GM21576 (cell line): ENCODE measurements at regions not wholly inside any gene's neighbourhood (a gene's known extent, or its start where the extent isn't known, plus 50 kb on each side); places are given as distances from the start of the nearest gene placed in this dataset.

Source experiments
- ATAC-seq: cut with Tn5 transposase; IDR thresholded peaks from one replicate; pipeline ENCODE4 v1.9.1; 2021; ENCODE audit warnings: mild to moderate bottlenecking, moderate library complexity; ENCODE audit not compliant: unreplicated experiment

- ATAC-seq: no peak
Measured at GRCh38 chr20:11324990-11325389, 592.7 kb upstream of the BTBD3 start.

- no peak for ATAC-seq
Measured at GRCh38 chr20:11328839-11329238, 588.9 kb upstream of the BTBD3 start.

- no peak for ATAC-seq
Measured at GRCh38 chr20:11329271-11329670, 588.4 kb upstream of the BTBD3 start.

- no peak for ATAC-seq
Measured at GRCh38 chr20:11331096-11331495, 586.6 kb upstream of the BTBD3 start.

DNA sequence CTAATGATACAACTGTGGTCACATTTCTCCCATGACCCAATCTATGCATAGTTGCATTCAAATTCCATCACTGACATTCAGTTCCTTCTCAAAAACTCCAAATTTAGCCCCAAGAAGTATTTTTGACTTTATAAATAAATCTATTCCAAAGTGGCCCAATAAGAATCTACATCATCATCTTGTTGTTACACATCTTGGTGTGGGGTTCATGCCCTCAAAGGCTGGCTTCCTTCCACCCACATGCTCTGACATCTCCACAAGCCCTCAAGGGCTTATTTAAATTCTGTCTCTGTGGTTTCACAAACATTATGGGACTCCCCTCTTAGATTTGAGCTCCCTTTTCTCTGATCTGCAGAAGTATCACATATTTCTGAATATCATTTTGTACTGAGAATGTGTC lies 585.3 kb upstream of the BTBD3 start:
- no peak for ATAC-seq

DNA sequence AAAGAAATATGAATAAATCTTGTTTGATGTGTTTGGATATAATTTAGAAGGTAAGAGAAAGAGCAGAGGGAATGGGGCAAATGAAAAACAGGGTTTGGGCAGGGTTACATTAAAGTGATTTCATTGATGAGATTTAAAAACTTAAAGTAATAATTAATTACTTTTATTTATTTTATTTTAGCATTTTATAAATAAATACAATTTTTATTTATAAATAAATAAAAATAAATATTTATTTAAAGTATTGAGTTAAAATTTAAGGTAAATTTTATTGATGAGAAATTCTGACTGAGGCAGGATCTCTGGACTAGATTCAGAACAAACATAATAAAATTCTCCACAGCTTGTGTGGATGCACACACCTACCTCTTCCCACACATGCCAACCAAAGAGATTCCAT lies 584.1 kb upstream of the BTBD3 start:
- ATAC-seq: no peak

DNA sequence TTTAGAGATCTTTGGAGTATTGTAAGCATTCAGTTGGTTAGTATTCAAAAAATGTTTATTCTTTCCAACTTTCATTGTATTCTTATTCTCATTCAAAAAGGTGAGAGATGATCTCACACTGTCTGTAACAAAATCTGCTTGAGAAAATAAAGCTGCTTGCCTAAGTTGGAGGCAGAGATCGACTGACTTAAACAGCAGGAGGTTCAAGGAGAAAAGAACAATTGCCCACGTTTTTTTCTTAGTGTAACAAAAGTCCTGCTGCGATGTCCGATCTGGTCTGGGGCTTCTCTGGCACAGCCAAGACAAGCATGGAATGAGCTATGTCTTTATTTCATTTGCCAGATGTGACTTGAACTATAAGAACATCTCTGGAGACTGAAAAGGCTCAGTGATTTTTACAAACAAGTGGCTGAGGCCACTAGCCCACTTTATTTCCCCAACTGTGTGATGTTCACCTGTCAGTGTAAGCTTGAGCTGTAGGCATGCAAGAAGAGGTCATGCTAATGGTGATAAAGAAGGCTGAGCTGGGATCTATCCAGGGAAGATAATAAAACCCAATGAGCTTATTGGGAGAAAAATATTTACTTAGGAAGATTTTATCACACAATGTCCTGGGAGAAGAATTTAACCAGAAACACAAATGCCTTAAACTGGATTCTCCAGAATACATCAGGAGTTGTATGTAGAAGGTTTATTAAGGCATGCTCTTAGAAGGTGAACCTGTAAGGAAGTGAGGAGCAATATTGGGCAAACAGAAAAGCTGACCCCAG lies 580.1 kb upstream of the BTBD3 start:
- no peak for ATAC-seq

DNA sequence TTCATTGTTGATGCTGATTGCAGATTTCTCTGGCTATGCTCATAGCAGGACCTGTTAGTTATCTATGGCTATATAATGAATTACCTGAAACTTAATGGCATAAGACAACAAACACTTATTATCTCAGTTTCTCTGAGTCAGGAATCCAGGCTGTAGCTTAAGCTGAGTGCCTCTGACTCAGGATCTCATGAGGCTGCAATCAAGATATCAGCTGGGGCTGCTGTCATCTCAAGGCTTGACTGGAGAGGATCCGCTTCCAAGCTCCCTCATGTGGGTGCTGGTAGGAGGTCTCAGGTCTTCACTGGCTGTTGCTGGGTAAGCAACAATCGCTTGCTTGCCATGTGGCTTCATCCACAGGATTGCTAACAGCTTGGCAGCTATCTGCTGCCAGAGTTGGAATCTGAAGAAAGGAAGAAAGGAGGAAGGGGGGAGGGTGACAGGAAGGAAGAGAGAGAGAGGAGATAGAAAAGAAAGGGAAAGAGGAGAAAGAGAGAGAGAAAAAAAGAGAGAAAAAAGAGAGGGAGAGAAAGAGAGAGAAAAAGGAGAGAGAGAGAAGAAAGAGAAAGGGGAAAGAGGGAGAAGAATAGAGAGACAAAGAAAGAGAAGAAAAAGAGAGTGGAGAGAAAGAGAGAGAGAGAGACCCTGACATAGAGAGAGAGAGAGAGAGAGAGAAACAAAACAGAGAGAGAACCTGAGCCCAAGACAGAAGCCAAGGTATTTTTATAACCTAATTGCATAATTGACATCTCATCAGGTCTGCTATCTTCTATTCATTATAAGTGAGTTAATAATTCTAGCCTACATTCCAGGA lies 579.0 kb upstream of the BTBD3 start:
- ATAC-seq: no peak

- no peak for ATAC-seq
Measured at GRCh38 chr20:11344939-11345338, 572.8 kb upstream of the BTBD3 start.

GRCh38 chr20:11347738-11348137 lies 570.0 kb upstream of the BTBD3 start:
- no peak for ATAC-seq

DNA sequence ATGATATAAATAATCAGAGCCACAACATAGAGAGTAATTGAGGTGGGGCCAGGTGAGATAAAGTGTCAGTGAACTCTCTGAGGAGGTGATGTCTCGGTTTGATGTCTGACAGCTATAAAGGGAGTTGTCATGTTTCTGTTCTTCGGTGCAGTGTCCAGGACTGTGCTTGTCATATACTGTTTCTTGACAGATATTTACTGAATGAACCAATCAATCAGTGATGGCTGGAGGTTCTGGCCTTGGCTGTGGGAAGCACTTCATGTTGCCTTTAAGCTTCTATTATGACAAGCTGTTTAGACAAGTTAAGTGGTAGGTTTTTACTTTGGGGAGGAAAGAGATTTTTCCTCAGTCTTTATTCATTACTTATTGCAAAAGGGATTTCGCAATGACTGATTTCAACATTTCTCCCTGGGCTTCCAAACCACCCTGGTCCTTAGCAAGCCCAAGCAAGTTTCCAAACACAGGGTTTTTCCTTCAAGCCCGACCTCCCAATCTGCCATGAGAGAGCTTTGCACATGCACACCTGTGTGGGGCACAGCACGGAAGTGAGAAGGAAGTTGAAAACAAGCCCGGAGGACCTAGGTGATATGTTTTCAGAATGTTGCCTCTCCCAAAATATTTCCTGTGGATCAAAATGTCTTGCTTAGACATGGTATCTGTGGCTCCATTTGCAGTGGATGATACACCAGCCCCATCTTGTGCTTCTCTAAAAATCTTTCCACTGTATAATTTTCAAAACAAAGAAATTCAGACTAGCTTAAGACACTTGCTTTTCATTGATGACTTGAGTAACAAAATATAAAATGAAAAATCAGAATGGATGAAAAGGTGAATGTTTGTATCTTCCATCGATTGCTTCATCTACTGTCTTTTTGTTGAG lies 567.3 kb upstream of the BTBD3 start:
- no peak for ATAC-seq

- no peak for ATAC-seq
Measured at GRCh38 chr20:11352041-11352440, 565.7 kb upstream of the BTBD3 start.

DNA sequence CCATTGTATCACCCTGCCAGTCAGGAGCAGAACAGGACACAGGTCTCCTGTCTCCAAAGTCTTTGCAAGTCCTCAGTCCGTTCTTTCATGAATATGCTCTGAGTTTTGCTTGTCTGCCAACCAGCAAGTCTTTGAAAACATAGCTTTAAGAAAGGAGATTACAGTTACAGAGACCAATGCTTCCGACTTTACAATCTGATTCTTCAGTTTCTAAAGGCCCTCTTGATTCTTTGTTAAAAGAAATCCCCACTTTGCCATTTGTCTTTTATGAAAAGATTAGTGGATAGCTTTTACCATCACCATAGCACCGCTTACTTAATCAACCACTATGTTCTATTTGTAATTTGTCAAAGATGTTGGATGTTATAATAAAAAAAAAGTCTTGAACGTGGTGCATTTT lies 562.8 kb upstream of the BTBD3 start:
- ATAC-seq: no peak

- no peak for ATAC-seq
Measured at GRCh38 chr20:11355345-11355744, 562.3 kb upstream of the BTBD3 start.

GRCh38 chr20:11356061-11356460 lies 561.6 kb upstream of the BTBD3 start:
- no peak for ATAC-seq

DNA sequence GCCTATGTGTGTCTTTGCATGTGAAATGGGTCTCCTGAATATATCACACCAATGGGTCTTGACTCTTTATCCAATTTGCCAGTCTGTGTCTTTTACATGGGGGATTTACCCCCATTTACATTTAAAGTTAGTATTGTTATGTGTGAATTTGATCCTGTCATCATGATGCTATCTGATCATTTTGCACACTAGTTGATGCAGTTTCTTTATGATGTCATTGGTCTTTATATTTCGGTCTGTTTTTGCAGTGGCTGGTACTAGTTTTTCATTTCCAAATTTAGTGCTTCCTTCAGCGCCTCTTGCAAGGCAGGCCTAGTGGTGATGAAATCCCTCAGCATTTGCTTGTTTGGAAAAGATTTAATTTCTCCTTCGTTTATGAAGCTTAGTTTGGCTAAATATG lies 555.2 kb upstream of the BTBD3 start:
- no peak for ATAC-seq

DNA sequence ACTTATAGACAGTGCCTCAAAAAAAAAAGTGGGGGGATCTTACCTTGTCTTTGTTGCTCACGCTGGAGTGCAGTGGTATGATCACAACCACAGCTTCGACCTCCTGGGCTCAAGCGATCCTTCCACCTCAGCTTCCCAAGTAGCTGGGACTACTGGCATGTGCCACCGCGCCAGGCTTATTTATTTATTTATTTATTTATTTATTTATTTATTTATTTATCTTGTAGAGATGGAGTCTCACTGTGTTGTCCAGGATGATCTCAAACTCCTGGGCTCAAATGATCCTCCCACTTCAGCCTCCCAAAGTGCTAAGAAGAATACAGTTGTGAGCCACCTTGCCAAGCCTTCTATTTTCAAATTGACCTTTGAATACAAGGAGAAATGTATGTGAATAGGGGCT lies 553.0 kb upstream of the BTBD3 start:
- ATAC-seq: no peak

- no peak for ATAC-seq
Measured at GRCh38 chr20:11366660-11367059, 551.0 kb upstream of the BTBD3 start.

DNA sequence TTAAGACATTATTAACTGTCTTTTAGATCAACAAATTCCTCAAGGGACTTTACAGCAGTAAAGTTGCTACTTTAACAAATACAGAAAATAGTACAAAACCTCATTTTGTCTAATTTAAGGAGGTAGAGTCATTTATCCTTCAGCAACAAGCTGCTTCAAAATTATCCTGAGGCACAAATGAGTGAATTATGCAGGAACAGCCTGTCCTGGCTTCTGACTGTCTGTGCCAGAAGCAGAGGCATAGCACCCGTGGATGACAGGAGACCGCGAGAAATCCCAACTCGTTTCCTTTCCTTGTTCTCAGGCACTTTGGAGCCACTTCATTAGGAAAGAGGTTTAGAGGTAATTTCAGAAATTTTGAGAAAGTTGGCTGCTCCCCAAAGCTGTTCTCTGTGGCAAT lies 549.2 kb upstream of the BTBD3 start:
- no peak for ATAC-seq

- no peak for ATAC-seq
Measured at GRCh38 chr20:11368965-11369711, 548.6 kb upstream of the BTBD3 start.

GRCh38 chr20:11371831-11372230 lies 545.9 kb upstream of the BTBD3 start:
- no peak for ATAC-seq
